ENCODE measurements at regions not wholly inside any gene's neighbourhood (a gene's known extent, or its start where the extent isn't known, plus 50 kb on each side); places are given as distances from the start of the nearest gene placed in this dataset.

DNA sequence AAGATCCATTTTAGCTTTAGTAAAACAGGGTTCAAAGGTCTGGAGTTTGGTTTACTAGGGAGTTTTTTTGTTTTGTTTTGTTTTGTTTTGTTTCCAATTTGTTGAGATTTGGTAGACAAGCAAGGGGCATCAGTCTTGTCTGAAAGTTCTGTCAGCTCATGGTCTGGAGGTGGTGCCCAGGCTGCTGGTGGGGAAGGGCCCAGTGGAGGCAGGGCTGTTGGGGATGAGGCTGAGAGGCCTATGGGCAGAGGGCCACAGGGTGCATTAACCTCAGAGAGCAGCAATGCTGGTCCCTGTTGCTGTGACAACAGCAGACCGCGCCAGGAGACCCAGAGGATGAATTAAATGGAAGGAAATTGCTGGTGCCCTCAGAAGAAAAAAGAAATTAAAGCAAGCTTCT, 174.5 kb downstream of the FGF1 start:
- H3K9me3 ChIP-seq (ENCODE audit: severe bottlenecking) = no peaks in the 10 kb centered on the region
- no peak for DNase-seq (ENCODE audit: low spot score)
- H3K27ac ChIP-seq (ENCODE audit: poor library complexity, severe bottlenecking) = no peak overlapping the region
- no peaks in the 10 kb centered on the region for H3K36me3 ChIP-seq (ENCODE audit: low read depth)
- ATAC-seq (ENCODE audit: low read depth) = no peak
- no peak overlapping the region for H3K4me3 ChIP-seq (ENCODE audit: severe bottlenecking)
- TF ChIP-seq, protein P1, sequence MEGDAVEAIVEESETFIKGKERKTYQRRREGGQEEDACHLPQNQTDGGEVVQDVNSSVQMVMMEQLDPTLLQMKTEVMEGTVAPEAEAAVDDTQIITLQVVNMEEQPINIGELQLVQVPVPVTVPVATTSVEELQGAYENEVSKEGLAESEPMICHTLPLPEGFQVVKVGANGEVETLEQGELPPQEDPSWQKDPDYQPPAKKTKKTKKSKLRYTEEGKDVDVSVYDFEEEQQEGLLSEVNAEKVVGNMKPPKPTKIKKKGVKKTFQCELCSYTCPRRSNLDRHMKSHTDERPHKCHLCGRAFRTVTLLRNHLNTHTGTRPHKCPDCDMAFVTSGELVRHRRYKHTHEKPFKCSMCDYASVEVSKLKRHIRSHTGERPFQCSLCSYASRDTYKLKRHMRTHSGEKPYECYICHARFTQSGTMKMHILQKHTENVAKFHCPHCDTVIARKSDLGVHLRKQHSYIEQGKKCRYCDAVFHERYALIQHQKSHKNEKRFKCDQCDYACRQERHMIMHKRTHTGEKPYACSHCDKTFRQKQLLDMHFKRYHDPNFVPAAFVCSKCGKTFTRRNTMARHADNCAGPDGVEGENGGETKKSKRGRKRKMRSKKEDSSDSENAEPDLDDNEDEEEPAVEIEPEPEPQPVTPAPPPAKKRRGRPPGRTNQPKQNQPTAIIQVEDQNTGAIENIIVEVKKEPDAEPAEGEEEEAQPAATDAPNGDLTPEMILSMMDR (IDR thresholded peaks at IDR 0.05; ENCODE audit: poor library complexity, severe bottlenecking) = no peak
- no peaks in the 10 kb centered on the region for H3K27me3 ChIP-seq (ENCODE audit: insufficient read depth, poor library complexity, severe bottlenecking)
- H3K4me1 ChIP-seq (ENCODE audit: insufficient read depth, poor library complexity, severe bottlenecking) = peaks cover 8% of the 10 kb centered on the region

DNA sequence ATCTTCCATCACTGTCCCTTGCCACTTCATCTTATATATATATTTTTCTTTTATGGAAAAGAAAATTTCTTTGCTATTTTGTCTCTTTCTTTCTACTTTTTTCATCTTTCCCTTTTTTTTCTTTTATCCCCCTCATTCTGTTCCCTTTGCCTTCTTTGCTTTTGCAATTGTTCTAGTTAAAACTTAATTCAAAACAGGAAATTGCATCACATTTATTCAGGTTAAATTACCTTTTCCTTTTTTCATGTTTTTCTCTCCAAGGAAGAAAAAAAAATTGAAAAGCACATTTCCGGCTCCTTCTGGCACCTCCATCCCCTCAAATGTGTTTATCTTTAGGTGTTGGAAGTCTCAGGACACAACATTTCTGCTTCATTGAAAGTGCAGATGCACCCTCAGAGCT, 176.9 kb downstream of the FGF1 start:
- peaks cover 8% of the 10 kb centered on the region for H3K4me1 ChIP-seq (ENCODE audit: insufficient read depth, poor library complexity, severe bottlenecking)
- no peaks in the 10 kb centered on the region for H3K36me3 ChIP-seq (ENCODE audit: low read depth)
- DNase-seq (ENCODE audit: low spot score) = no peak
- no peak overlapping the region for H3K27ac ChIP-seq (ENCODE audit: poor library complexity, severe bottlenecking)
- H3K4me3 ChIP-seq (ENCODE audit: severe bottlenecking) = no peak overlapping the region
- no peaks in the 10 kb centered on the region for H3K9me3 ChIP-seq (ENCODE audit: severe bottlenecking)
- TF ChIP-seq, protein P1 (IDR thresholded peaks at IDR 0.05; ENCODE audit: poor library complexity, severe bottlenecking) = no peak
- no peaks in the 10 kb centered on the region for H3K27me3 ChIP-seq (ENCODE audit: insufficient read depth, poor library complexity, severe bottlenecking)
- ATAC-seq (ENCODE audit: low read depth) = no peak

DNA sequence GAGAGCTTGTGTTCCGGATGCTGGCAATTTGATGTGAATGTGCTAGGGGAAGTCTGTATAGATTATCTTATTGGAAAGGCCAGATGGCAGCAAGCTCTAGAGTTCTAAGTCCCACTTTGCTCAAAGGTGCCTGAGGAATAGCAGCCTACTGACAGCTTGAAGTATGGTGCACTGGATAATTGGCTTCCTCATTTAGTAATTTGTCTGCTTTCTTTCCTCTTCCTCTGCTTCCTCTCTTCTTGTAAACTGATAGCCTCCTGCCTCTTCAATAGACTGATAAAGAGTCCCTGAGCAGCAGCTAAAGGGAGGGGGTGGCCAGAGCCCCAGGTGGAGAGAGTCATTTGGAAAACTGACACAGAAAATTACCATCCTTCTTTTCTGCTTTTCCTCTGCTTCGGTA, 177.3 kb downstream of the FGF1 start:
- no peaks in the 10 kb centered on the region for H3K36me3 ChIP-seq (ENCODE audit: low read depth)
- TF ChIP-seq, protein P1 (IDR thresholded peaks at IDR 0.05; ENCODE audit: poor library complexity, severe bottlenecking) = no peak
- no peak overlapping the region for H3K4me3 ChIP-seq (ENCODE audit: severe bottlenecking)
- no peak overlapping the region for H3K27ac ChIP-seq (ENCODE audit: poor library complexity, severe bottlenecking)
- no peaks in the 10 kb centered on the region for H3K9me3 ChIP-seq (ENCODE audit: severe bottlenecking)
- no peak for ATAC-seq (ENCODE audit: low read depth)
- DNase-seq (ENCODE audit: low spot score) = no peak
- H3K27me3 ChIP-seq (ENCODE audit: insufficient read depth, poor library complexity, severe bottlenecking) = no peaks in the 10 kb centered on the region
- peaks cover 8% of the 10 kb centered on the region for H3K4me1 ChIP-seq (ENCODE audit: insufficient read depth, poor library complexity, severe bottlenecking)

DNA sequence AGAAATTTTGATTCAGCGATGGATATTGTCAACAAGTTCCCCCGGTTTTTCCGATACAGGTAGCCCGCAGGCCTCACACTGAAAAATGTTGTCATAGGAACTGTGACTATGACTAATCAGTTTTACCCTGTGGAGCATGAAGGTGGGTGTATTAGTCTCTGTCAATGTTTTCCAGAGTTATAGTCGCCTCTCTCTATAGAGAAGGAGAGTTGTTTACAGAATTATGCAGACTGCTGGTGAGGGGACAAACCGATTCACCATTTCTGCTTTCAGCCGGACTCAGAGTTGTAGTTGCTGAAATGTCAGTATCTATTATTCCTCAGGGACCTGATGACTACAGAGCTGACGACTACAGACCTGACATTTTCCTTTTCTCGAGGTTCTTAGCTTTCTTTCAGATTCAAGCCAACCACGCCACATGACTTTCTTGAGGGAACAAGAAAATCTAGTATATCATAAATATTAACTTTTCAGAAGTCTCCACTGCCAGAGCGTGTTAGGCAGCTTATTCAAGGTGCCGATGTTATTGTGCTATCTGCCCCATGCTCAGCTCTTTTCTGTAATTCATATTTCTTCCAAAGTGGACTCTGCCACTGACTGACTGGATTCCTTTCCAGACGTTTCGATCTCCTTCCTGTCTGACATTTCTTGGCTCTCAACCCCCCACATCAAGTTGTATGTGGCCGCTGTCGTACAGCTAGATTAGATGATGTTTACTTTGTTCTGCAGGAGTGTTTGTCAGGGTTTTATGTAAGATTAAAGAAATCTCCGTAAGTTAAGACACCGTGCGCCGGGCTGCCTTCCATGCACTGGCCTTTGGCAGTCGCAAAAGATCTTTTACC, 178.1 kb downstream of the FGF1 start:
- TF ChIP-seq, protein P1 (IDR thresholded peaks at IDR 0.05; ENCODE audit: poor library complexity, severe bottlenecking) = no peak
- H3K36me3 ChIP-seq (ENCODE audit: low read depth) = no peaks in the 10 kb centered on the region
- peaks cover 5% of the 10 kb centered on the region for H3K4me1 ChIP-seq (ENCODE audit: insufficient read depth, poor library complexity, severe bottlenecking)
- H3K27me3 ChIP-seq (ENCODE audit: insufficient read depth, poor library complexity, severe bottlenecking) = no peaks in the 10 kb centered on the region
- ATAC-seq (ENCODE audit: low read depth) = no peak
- no peak for DNase-seq (ENCODE audit: low spot score)
- no peaks in the 10 kb centered on the region for H3K9me3 ChIP-seq (ENCODE audit: severe bottlenecking)
- H3K27ac ChIP-seq (ENCODE audit: poor library complexity, severe bottlenecking) = no peak overlapping the region
- no peak overlapping the region for H3K4me3 ChIP-seq (ENCODE audit: severe bottlenecking)

DNA sequence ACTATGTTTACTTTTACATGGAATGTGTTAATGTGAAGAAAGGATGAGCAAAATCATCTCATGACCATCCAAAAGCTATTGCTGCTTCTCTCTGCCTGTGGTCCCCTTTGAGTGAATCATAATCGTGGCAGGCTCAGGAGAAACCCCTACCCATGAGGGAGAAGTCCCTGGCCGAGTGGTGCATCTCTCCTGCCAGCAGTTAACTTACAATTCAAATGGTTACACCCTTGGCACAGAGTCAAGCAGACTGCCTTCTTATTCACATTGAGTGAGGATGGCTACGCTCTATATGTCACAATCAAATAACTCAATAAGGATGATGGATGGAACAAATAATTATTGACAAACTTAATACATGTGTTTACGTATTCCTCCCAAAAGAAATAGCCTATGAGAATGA, 179.1 kb downstream of the FGF1 start:
- DNase-seq (ENCODE audit: low spot score) (no peak), ATAC-seq (ENCODE audit: low read depth) (no peak)
- no peaks in the 10 kb centered on the region for H3K4me1 ChIP-seq (ENCODE audit: insufficient read depth, poor library complexity, severe bottlenecking)
- TF ChIP-seq, protein P1 (IDR thresholded peaks at IDR 0.05; ENCODE audit: poor library complexity, severe bottlenecking) = no peak
- H3K9me3 ChIP-seq (ENCODE audit: severe bottlenecking) = no peaks in the 10 kb centered on the region
- no peaks in the 10 kb centered on the region for H3K36me3 ChIP-seq (ENCODE audit: low read depth)
- no peak overlapping the region for H3K4me3 ChIP-seq (ENCODE audit: severe bottlenecking)
- H3K27me3 ChIP-seq (ENCODE audit: insufficient read depth, poor library complexity, severe bottlenecking) = no peaks in the 10 kb centered on the region
- no peak overlapping the region for H3K27ac ChIP-seq (ENCODE audit: poor library complexity, severe bottlenecking)
